A673 (cell line): ENCODE measurements at regions not wholly inside any gene's neighbourhood (a gene's known extent, or its start where the extent isn't known, plus 50 kb on each side); places are given as distances from the start of the nearest gene placed in this dataset.
"Not testable (repeated sequence)": the region's sequence is repeated elsewhere in the genome, so short reads cannot be mapped to it uniquely, and the experiment has no call there.

ENCODE experiments used
- BruUV-seq: library from RNA; stranded (reverse); fragments of 400-500 nt; replicated peaks from 2 replicates; lab custom pipeline; 2021; lab: Mats Ljungman, UMichigan
- CTCF ChIA-PET: fragments of 300-600 bp; sonication (Branson Sonifier 250); formaldehyde crosslinking; loops from one replicate; lab custom pipeline; 2022; ENCODE audit warnings: antibody characterized with exemption; lab: Charles Lee
- POLR2A ChIA-PET: fragments of 300-600 bp; sonication (Branson Sonifier 250); formaldehyde crosslinking; loops from one replicate; lab custom pipeline; 2022; ENCODE audit warnings: antibody characterized with exemption; ENCODE audit not compliant: low non-redundant PET; lab: Charles Lee
- DNase-seq: peaks from one replicate; pipeline ENCODE4 v3.0.0-alpha.2; 2015; ENCODE audit warnings: low spot score
- H3K27ac ChIP-seq: fragments of 200-600 bp; sonication (generic); 2 replicates; pipeline ENCODE4 v1.5.1; 2016; ENCODE audit warnings: mixed run types, low read depth, mild to moderate bottlenecking, mixed read lengths, antibody characterized with exemption, low read length; ENCODE audit not compliant: poor library complexity, severe bottlenecking
- H3K27me3 ChIP-seq: fragments of 200-600 bp; sonication (generic); replicated peaks from 2 replicates; pipeline ENCODE4 v1.6.1; 2017; ENCODE audit warnings: mixed run types, low read depth, mild to moderate bottlenecking, mixed read lengths, antibody characterized with exemption, low read length; ENCODE audit not compliant: insufficient read depth, poor library complexity
- H3K36me3 ChIP-seq: fragments of 200-600 bp; sonication (generic); 2 replicates; pipeline ENCODE4 v1.6.1; 2016; ENCODE audit warnings: mixed run types, mild to moderate bottlenecking, mixed read lengths, antibody characterized with exemption, low read length; ENCODE audit not compliant: insufficient read depth, poor library complexity, severe bottlenecking
- H3K4me1 ChIP-seq: fragments of 200-600 bp; sonication (generic); 2 replicates; pipeline ENCODE4 v1.6.1; 2017; ENCODE audit warnings: mixed run types, mild to moderate bottlenecking, mixed read lengths, antibody characterized with exemption, low read length; ENCODE audit not compliant: insufficient read depth, poor library complexity, severe bottlenecking
- H3K4me3 ChIP-seq: fragments of 200-600 bp; sonication (generic); 2 replicates; pipeline ENCODE4 v1.5.1; 2016; ENCODE audit warnings: low read depth, mixed run types, mild to moderate bottlenecking, mixed read lengths, low read length; ENCODE audit not compliant: poor library complexity, severe bottlenecking
- H3K9me3 ChIP-seq: fragments of 200-600 bp; sonication (generic); 2 replicates; pipeline ENCODE4 v1.6.1; 2016; ENCODE audit warnings: mixed run types, low read depth, mild to moderate bottlenecking, mixed read lengths, antibody characterized with exemption, low read length; ENCODE audit not compliant: poor library complexity, severe bottlenecking
- EZH2 ChIP-seq: fragments of 200-600 bp; sonication (generic); IDR thresholded peaks from 2 replicates; pipeline ENCODE4 v1.6.1; 2017; ENCODE audit warnings: borderline replicate concordance, low read depth, mild to moderate bottlenecking, mixed read lengths, antibody characterized with exemption, low read length; ENCODE audit not compliant: poor library complexity, severe bottlenecking
- intact Hi-C: fragments of 100-400 bp; cut with micrococcal nuclease; formaldehyde crosslinking; loops from one replicate; pipeline ENCODE4 v1.10.0; 2022; ENCODE audit not compliant: unreplicated experiment
- TF ChIP-seq, protein P1 (sequence below): fragments of 300-800, 200-600 bp; sonication (generic); conservative IDR thresholded peaks from 2 replicates; pipeline ENCODE4 v1.5.1; 2017; ENCODE audit warnings: low read depth, mild to moderate bottlenecking, antibody characterized with exemption, low read length, moderate library complexity, mixed read lengths

DNA sequence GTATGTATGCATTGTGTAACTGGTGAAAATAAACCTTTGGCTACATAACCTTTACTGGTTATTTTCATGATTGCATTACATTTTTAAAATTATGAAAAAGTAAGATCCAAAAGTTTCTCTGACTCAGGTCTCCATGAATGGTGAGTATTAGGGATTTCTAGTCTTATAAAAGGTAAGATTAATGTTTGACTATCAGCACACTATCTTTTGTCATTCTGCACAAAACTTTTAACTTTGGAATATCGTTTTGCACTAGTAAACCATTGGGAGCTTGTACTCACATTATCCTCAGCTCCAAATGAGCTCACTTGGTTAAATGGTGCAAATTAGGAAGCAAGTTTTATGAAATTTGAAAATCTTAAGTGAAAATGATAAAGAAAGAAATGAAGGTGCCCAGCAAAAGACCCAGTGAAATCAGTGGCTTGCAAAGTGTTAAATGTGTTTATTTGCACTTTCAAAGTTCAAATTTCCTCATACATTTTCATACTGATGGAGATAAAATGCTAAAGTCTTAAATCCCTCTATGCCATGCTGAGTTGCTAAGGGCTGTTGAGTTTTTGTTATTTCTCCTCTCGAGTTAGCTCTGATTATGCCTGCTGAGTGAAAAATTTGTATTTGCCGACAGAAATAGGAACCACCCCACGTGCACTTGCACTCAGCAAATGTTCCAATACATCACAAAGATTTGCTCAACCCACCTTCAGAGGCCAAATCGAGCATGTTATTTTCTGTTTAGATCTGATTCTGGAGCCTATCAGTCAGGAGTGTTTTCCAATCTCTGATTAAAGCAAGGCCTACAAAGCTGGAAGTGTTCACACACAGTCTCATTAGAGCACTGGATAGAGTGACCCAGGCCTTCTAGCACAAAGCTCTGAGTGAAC is 885.7 kb downstream of the NR2F1-AS1 start:
- Histone ChIP-seq H3K27me3 (peaks cover 29% of the 10 kb centered on the region), H3K4me3 (no peak overlapping the region), H3K9me3 (no peaks in the 10 kb centered on the region), H3K27ac (no peak overlapping the region), H3K4me1 (no peaks in the 10 kb centered on the region), H3K36me3 (no peaks in the 10 kb centered on the region)
- ChIA-PET CTCF (no interaction called here), POLR2A (no interaction called here)
- intact Hi-C loops = no loop called here
- BruUV-seq = no TSS peak
- TF ChIP-seq, protein P1, sequence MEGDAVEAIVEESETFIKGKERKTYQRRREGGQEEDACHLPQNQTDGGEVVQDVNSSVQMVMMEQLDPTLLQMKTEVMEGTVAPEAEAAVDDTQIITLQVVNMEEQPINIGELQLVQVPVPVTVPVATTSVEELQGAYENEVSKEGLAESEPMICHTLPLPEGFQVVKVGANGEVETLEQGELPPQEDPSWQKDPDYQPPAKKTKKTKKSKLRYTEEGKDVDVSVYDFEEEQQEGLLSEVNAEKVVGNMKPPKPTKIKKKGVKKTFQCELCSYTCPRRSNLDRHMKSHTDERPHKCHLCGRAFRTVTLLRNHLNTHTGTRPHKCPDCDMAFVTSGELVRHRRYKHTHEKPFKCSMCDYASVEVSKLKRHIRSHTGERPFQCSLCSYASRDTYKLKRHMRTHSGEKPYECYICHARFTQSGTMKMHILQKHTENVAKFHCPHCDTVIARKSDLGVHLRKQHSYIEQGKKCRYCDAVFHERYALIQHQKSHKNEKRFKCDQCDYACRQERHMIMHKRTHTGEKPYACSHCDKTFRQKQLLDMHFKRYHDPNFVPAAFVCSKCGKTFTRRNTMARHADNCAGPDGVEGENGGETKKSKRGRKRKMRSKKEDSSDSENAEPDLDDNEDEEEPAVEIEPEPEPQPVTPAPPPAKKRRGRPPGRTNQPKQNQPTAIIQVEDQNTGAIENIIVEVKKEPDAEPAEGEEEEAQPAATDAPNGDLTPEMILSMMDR = no peak
- no peak for TF ChIP-seq EZH2
- DNase-seq = no peak

DNA sequence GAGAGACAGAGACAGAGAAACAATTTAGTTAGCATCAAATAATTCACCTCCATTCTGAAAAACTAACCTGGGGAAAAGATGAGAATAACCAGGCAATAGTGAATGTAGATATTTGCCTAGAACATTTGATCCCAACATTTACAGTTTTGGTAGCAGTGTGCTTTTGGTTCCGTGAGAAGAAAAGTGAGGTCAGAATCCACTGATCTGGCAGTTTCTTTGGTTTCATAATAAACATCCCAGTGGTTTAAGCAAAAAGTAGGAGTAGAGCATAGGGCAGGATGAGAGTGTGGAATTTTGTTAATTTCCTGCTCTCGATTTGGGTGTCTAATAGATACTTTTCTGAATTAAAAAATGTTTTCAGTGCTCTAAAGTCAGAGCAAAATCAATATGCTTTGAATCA is 887.0 kb downstream of the NR2F1-AS1 start:
- TF ChIP-seq, protein P1 = no peak
- TF ChIP-seq EZH2 = no peak
- no peaks in the 10 kb centered on the region for H3K36me3 ChIP-seq
- H3K27ac ChIP-seq = no peak overlapping the region
- H3K27me3 ChIP-seq = peaks cover 16% of the 10 kb centered on the region
- no peak overlapping the region for H3K4me3 ChIP-seq
- intact Hi-C loops = no loop called here
- no peaks in the 10 kb centered on the region for H3K4me1 ChIP-seq
- CTCF ChIA-PET = no interaction called here
- no TSS peak for BruUV-seq
- POLR2A ChIA-PET = no interaction called here
- no peaks in the 10 kb centered on the region for H3K9me3 ChIP-seq
- DNase-seq = no peak

DNA sequence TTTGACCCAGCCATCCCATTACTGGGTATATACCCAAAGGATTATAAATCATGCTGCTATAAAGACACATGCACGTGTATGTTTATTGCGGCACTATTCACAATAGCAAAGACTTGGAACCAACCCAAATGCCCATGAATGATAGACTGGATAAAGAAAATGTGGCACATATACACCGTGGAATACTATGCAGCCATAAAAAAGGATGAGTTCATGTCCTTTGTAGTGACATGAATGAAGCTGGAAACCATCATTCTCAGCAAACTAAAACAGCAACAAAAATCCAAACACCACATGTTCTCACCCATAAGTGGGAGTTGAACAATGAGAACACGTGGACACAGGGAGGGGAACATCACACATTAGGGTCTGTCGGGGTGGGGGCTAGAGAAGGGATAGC is 889.1 kb downstream of the NR2F1-AS1 start:
- CTCF ChIA-PET, DNase-seq, H3K4me3 ChIP-seq, H3K4me1 ChIP-seq, H3K9me3 ChIP-seq, BruUV-seq, H3K27ac ChIP-seq, POLR2A ChIA-PET, intact Hi-C loops, H3K36me3 ChIP-seq: not testable (repeated sequence)
- peaks cover 18% of the 10 kb centered on the region for H3K27me3 ChIP-seq
